Mesodermal cell (in vitro differentiated cells): ENCODE measurements at regions not wholly inside any gene's neighbourhood (a gene's known extent, or its start where the extent isn't known, plus 50 kb on each side); places are given as distances from the start of the nearest gene placed in this dataset.

Source experiments
- H3K27ac ChIP-seq: 2 replicates; pipeline ENCODE4 v1.7.0; 2013; ENCODE audit warnings: mild to moderate bottlenecking, low read depth, low read length, moderate library complexity; ENCODE audit not compliant: severe bottlenecking
- H3K36me3 ChIP-seq: 2 replicates; pipeline ENCODE4 v1.7.1; 2013; ENCODE audit warnings: mild to moderate bottlenecking, low read length, moderate library complexity; ENCODE audit not compliant: control insufficient read depth, insufficient read depth
- H3K4me1 ChIP-seq: one replicate; pipeline ENCODE4 v1.7.1; 2013; ENCODE audit warnings: mild to moderate bottlenecking, low read length; ENCODE audit not compliant: insufficient read depth, control insufficient read depth, poor library complexity, severe bottlenecking
- H3K4me3 ChIP-seq: 2 replicates; pipeline ENCODE4 v1.7.0; 2013; ENCODE audit warnings: low read length, control low read depth, mild to moderate bottlenecking; ENCODE audit not compliant: insufficient read depth, poor library complexity, severe bottlenecking; ENCODE audit errors: extremely low read depth
- H3K9me3 ChIP-seq: 2 replicates; pipeline ENCODE4 v1.7.1; 2013; ENCODE audit warnings: mild to moderate bottlenecking, low read length, moderate library complexity; ENCODE audit not compliant: control insufficient read depth
- WGBS, 2 experiments: methylation state at CpG; one replicate each; pipeline ENCODE4 v1.1.5; 2013; ENCODE audit warnings: missing lambda C conversion rate in 2 of 2; ENCODE audit not compliant: insufficient coverage in 2 of 2; 5-methylcytosine and 5-hydroxymethylcytosine counted together

DNA sequence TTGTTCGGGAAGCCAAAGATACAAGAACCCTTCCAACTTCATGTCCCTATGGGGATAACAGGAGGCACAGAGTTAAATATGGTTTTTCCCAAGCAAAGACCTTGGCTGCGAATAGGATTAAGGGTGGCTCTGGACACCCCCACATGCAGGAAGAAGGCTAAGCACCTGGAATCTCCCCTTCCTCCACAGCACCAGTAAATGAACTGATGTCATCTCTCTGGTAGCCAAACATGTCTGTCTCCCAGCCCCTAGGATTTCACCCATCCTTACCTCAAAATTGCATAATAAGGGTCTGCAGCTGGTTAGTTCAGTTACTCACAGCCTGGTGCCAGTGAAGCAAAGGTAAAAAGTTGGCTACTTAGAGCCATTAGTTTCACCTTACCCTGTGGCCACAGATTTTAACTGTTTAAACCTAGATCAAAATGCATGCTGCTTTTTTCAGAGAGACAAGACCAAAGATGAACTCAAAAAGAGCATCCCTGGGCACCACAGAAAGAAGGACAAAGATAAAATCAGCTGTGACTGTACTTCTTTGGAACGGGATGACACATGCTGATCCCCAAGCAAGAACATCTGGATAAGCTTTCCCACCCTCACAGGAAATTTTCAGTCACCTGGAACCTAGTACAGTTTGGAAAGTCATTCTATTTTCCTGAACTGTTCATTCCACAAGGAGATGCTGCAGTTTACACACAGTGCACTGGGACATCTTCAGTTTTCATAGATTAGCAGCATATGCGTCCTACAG is 77.2 kb upstream of the AKIP1 start:
- Histone ChIP-seq H3K4me3 (no peak overlapping the region), H3K4me1 (peaks cover 77% of the 10 kb centered on the region), H3K27ac (peak overlapping the region; percentile 82), H3K36me3 (peaks cover 28% of the 10 kb centered on the region), H3K9me3 (no peaks in the 10 kb centered on the region)
- 79 to 88% methylated on average over 3 of the region's 4 CpGs for WGBS, 2 experiments

DNA sequence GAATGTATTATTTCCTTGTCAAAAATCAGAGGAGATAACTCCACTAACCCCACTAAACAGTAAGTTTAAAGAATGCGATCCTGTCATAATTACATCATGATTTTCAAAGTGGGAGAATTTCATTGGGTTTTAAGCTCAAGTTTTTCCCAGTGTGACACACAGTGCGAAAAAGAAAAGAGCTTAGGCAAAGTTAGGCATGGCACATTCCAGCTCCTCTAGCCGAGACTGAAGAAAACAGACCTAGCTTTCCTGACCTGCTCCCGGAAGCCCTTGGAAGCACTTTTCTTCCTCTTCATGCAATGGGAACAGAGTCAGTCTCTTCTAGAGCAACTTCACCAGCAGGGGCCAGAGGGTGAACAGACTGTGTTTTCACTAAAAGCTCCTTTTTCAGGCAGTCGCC is 76.6 kb upstream of the AKIP1 start:
- Histone ChIP-seq H3K9me3 (no peaks in the 10 kb centered on the region), H3K4me1 (peaks cover 77% of the 10 kb centered on the region), H3K4me3 (no peak overlapping the region), H3K36me3 (peaks cover 26% of the 10 kb centered on the region), H3K27ac (peak overlapping the region; percentile 82)
- WGBS, 2 experiments: 85% methylated on average over 4 of the region's 5 CpGs

DNA sequence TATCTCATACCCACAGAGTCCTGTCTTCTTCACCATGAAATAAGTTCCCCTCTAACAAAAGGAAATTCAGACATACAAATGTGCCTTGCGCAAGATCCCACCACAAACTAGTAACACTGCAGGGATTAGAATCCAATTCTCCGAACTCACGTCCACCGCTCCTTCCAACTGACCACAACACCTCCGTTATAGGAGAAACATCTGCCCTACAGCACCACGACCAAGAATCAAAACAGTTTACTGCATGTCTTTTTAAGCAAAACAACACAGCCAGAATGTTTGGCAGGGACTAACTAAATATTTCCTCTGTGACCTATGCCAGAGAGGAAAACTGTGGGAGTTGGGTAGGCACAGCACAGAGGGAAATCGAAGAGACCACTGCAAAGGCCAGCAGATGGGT is 72.7 kb upstream of the AKIP1 start:
- Histone ChIP-seq H3K36me3 (peaks cover 15% of the 10 kb centered on the region), H3K4me1 (peaks cover 64% of the 10 kb centered on the region), H3K9me3 (no peaks in the 10 kb centered on the region), H3K27ac (peak overlapping the region; percentile 74), H3K4me3 (no peak overlapping the region)
- 94 to 100% methylated on average over 5 to 7 of the region's 7 CpGs for WGBS, 2 experiments

DNA sequence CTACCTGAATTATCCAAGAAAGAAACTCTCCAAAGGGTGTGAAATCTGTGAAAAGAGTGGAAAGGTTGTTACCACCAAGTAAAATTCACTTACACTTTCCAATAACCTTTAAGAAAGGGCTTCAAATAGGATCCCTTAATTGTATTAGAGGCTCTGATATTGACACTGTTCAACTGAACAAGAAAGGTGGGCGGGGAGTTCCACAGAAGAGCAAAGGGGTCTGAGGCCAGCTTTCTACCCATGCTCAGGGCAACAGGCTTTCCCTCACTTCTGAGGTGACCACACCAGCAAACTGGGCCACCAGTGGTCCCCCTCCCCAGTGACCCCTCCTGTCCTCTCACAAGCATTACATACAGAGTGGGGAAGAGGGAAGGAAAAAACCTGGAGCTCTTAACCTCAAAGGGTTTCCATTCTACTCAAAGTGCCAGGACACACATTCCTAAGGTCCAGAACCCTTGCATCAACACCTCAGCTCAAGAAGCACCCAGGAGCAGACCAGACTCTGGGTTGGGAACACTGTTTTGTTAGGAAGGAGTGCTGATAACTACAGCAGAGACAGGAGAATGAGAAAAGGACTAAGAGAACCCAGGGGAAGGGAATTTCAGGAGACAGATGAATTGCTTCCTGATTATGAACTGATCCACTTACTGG is 71.6 kb upstream of the AKIP1 start:
- H3K4me1 ChIP-seq: peaks cover 56% of the 10 kb centered on the region
- peak overlapping the region; percentile 85 for H3K27ac ChIP-seq
- H3K4me3 ChIP-seq: no peak overlapping the region
- H3K9me3 ChIP-seq: no peaks in the 10 kb centered on the region
- WGBS, 2 experiments: 0% methylated on average over 1 of the region's 1 CpG; no CpG with 5 or more reads in 1 of the 2 experiments
- peaks cover 15% of the 10 kb centered on the region for H3K36me3 ChIP-seq

DNA sequence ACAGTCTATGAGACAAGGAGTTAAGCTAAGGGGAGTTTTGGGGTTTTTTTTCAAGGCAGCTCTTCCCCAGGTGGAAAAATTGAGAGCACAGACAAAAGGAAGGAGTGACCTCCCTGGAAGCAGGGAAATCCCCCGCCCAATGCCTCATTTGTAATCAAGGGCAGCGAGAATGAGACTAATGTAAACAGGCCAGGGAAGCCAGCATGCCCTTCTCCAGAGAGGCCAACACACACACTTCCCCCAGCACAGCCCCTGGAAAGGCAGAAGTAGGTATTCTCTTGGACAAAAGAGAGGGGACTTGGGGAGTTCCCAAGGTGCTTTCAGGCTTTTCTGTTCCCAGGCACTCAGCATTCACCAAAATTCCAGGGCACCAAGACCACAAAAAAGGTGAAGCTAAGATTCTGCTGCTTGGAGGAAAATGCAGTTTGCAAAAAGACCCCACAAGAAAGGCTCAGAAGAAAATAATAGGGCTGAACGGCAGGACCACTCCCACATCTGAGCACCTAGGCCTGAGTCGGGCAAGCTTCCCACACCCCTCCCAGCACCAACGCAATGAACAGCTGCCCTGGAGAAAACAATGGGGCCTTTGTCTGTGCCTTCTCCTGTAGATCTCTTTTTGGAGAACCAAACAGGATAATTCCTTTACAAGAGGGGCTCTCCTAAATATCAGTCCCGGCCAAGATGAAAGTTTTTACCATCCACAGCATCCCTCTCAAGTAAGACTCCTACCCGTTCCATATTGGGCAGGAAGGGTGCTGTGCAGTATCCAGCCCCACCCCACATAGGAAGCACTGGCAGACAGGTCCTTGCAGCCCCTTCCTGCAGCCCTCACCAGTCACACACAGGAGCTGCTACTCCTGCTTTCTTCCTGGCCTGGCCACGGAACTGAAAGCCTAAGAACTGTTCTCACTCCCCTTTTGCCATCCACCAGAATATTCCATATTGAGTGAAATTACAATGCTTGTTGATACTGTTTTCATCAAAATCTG is 70.7 kb upstream of the AKIP1 start:
- no peaks in the 10 kb centered on the region for H3K9me3 ChIP-seq
- no peak overlapping the region for H3K4me3 ChIP-seq
- H3K4me1 ChIP-seq: peaks cover 49% of the 10 kb centered on the region
- peaks cover 15% of the 10 kb centered on the region for H3K36me3 ChIP-seq
- peak overlapping the region; percentile 85 for H3K27ac ChIP-seq
- WGBS, 2 experiments: 35 to 51% methylated on average over 5 to 6 of the region's 8 CpGs

DNA sequence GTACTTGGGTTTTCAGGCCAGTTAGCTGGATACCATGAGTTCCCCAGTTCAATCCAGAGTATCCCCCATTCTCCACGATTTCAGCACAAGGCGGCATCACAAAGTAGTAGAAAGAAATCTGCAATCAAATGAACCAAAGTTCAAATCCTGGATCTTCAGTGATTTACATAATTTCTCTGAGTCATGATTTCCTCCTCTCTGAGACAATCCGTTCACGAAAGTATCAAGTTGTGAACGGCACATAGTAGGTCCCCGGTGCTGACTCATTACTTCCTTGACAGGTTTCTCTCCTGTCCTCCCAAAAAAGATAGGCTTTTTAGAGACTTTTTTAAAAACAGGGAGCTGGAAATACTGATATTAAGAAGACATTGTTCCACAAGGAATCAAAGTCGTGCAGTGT is 69.1 kb upstream of the AKIP1 start:
- H3K36me3 ChIP-seq: peaks cover 9% of the 10 kb centered on the region
- H3K9me3 ChIP-seq: no peaks in the 10 kb centered on the region
- WGBS, 2 experiments: 91 to 93% methylated on average over 4 to 7 of the region's 7 CpGs
- no peak overlapping the region for H3K27ac ChIP-seq
- H3K4me1 ChIP-seq: peaks cover 39% of the 10 kb centered on the region
- H3K4me3 ChIP-seq: no peak overlapping the region

DNA sequence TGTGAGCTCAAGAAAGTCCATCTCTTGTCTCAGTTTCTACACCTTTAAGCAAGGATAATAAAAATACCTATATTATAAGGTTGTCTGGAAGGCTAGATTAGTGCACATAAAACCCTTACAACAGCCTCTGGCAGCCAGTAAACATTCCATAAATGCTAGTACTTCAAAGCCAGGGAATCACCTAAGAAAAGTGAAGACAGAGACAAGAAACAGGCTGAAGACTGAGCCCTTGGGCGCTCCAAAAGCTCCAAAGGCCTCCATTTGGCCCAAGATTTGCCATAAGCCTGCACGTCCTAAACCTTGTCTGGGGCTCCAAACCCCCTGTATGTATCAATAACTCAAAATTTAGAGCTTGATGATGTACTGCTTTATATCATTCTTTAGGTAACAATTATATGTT is 52.2 kb upstream of the AKIP1 start:
- no peak overlapping the region for H3K4me3 ChIP-seq
- WGBS, 2 experiments: 80 to 100% methylated on average over 1 of the region's 2 CpGs
- H3K36me3 ChIP-seq: peaks cover 6% of the 10 kb centered on the region
- no peak overlapping the region for H3K27ac ChIP-seq
- H3K4me1 ChIP-seq: peaks cover 15% of the 10 kb centered on the region
- no peaks in the 10 kb centered on the region for H3K9me3 ChIP-seq
